Kidney (tissue), 13 donors: ENCODE measurements at regions not wholly inside any gene's neighbourhood (a gene's known extent, or its start where the extent isn't known, plus 50 kb on each side); places are given as distances from the start of the nearest gene placed in this dataset.

ENCODE experiments used
- DNase-seq, 5 donors: peaks; one replicate each; pipeline ENCODE4 v3.0.0-alpha.2; 2013 to 2020
- FAIRE-seq: peaks from 2 replicates; lab custom pipeline; 2012; peaks lifted over from hg19 to GRCh38; lab: Jason Lieb, UNC
- H3K27ac ChIP-seq, 2 donors: one replicate each; pipeline ENCODE4 v1.7.0; 2013; ENCODE audit warnings: low read depth in 2 of 2, low read length in 2 of 2, inconsistent platforms in 1 of 2
- H3K27me3 ChIP-seq: one replicate; pipeline ENCODE4 v1.7.1; 2013; ENCODE audit warnings: low read length, inconsistent platforms; ENCODE audit not compliant: control insufficient read depth, insufficient read depth
- H3K36me3 ChIP-seq, 3 donors: one replicate each; pipeline versions ENCODE4 v1.7.0 to v1.7.1; 2013; ENCODE audit warnings: low read length in 3 of 3, control low read depth in 1 of 3, inconsistent platforms in 1 of 3; ENCODE audit not compliant: insufficient read depth in 3 of 3, control insufficient read depth in 2 of 3
- H3K4me1 ChIP-seq, 3 donors: one replicate each; pipeline versions ENCODE4 v1.7.0 to v1.7.1; 2013; ENCODE audit warnings: low read length in 3 of 3, inconsistent platforms in 1 of 3, low read depth in 1 of 3; ENCODE audit not compliant: control insufficient read depth in 2 of 3, insufficient read depth in 2 of 3
- H3K4me3 ChIP-seq, 3 donors: one replicate each; pipeline versions ENCODE4 v1.7.0 to v1.8.1; 2013; ENCODE audit warnings: low read length in 3 of 3, control low read depth in 1 of 3, inconsistent platforms in 1 of 3
- H3K9ac ChIP-seq, 3 donors: one replicate each; pipeline versions ENCODE4 v1.7.0 to v1.7.1; 2013; ENCODE audit warnings: low read length in 3 of 3, control low read depth in 1 of 3, inconsistent platforms in 1 of 3
- H3K9me3 ChIP-seq, 3 donors: one replicate each; pipeline versions ENCODE4 v1.7.0 to v1.7.1; 2013; ENCODE audit warnings: low read length in 3 of 3, control low read depth in 1 of 3, inconsistent platforms in 1 of 3; ENCODE audit not compliant: control insufficient read depth in 2 of 3, insufficient read depth in 1 of 3
- CTCF ChIP-seq: IDR thresholded peaks from 3 replicates; pipeline ENCODE4 v1.5.1; 2012; ENCODE audit warnings: mild to moderate bottlenecking, moderate library complexity, borderline replicate concordance; ENCODE audit not compliant: insufficient read depth; ENCODE audit errors: extremely low read depth
- intact Hi-C: fragments of 100-400 bp; cut with DNase I; formaldehyde crosslinking; loops from one replicate; pipeline ENCODE4 v1.11.1; 2022
- donor health status: control.
- donor health status: control.
- donor health status: control.
- donor health status: control.
- donor health status: control.
- donor health status: DM: yes; HTN: yes; CAD: no.
- donor health status: Normal renal cell carcinoma (clear cell type).

- no peaks in the 10 kb centered on the region for H3K4me1 ChIP-seq
- H3K27me3 ChIP-seq, result no peaks in the 10 kb centered on the region
- H3K4me3 ChIP-seq, result no peak overlapping the region
- no peak overlapping the region for H3K9ac ChIP-seq
- no peak for FAIRE-seq
- no peaks in the 10 kb centered on the region for H3K36me3 ChIP-seq
- DNase-seq, result no peak
- intact Hi-C loops, result no loop called here
- H3K27ac ChIP-seq, result no peak overlapping the region
- no peaks in the 10 kb centered on the region for H3K9me3 ChIP-seq
- TF ChIP-seq CTCF, result no peak
Observed at GRCh38 chr1:177392336-177392735, 221.6 kb downstream of the BRINP2 start.

- TF ChIP-seq CTCF, result no peak
- Histone ChIP-seq H3K9me3 (no peaks in the 10 kb centered on the region), H3K27ac (no peak overlapping the region), H3K27me3 (no peaks in the 10 kb centered on the region), H3K4me1 (no peaks in the 10 kb centered on the region), H3K36me3 (no peaks in the 10 kb centered on the region), H3K9ac (no peak overlapping the region), H3K4me3 (no peak overlapping the region)
- FAIRE-seq (no peak), DNase-seq (no peak)
- intact Hi-C loops, result no loop called here
Observed at GRCh38 chr1:177385760-177386698, 215.3 kb downstream of the BRINP2 start.

- DNase-seq, result no peak
- TF ChIP-seq CTCF, result no peak
- no peaks in the 10 kb centered on the region for H3K4me1 ChIP-seq
- H3K4me3 ChIP-seq, result no peak overlapping the region
- no peak overlapping the region for H3K9ac ChIP-seq
- no peak overlapping the region for H3K27ac ChIP-seq
- H3K9me3 ChIP-seq, result no peaks in the 10 kb centered on the region
- H3K36me3 ChIP-seq, result no peaks in the 10 kb centered on the region
- intact Hi-C loops, result no loop called here
- no peaks in the 10 kb centered on the region for H3K27me3 ChIP-seq
- FAIRE-seq, result no peak
Observed at GRCh38 chr1:177384461-177384860, 213.7 kb downstream of the BRINP2 start.
